ENCODE measurements at regions not wholly inside any gene's neighbourhood (a gene's known extent, or its start where the extent isn't known, plus 50 kb on each side); places are given as distances from the start of the nearest gene placed in this dataset.

- no peak for DNase-seq (ENCODE audit: low read depth in 1 of 2, low spot score in 1 of 2)
- no peaks in the 10 kb centered on the region for H3K4me1 ChIP-seq
- no peak overlapping the region for H3K4me2 ChIP-seq
- H3K4me3 ChIP-seq, result no peak overlapping the region
- no peak for FAIRE-seq
- no peak overlapping the region for H3K27ac ChIP-seq
- WGBS (ENCODE audit: missing lambda C conversion rate), result 12% methylated on average over 6 of the region's 6 CpGs
- TF ChIP-seq CBX8 (IDR thresholded peaks at IDR 0.05) (no peak), RCOR1 (IDR thresholded peaks at IDR 0.05; ENCODE audit: low read depth, low read length) (no peak), BHLHE40 (IDR thresholded peaks at IDR 0.05; ENCODE audit: low read depth, low read length) (no peak), HEYL (CRISPR knock-in tag; IDR thresholded peaks at IDR 0.05) (no peak), TFCP2L1 (CRISPR knock-in tag; IDR thresholded peaks at IDR 0.05) (no peak), ZNF302 (CRISPR knock-in tag; IDR thresholded peaks at IDR 0.05) (no peak)
- no peak for ATAC-seq
- no peaks in the 10 kb centered on the region for H3K9me3 ChIP-seq
- POLR2A ChIA-PET, result no interaction called here
- CTCF ChIA-PET, result interaction anchor here (0.9 to 1.1 kb wide), 4 partner anchors 12 to 198 kb away, joined by 3 to 4 read pairs (median 4); no protein-coding TSS in a partner anchor
Observed at GRCh38 chr11:45456686-45457085, 170.5 kb upstream of the SYT13 start.

GRCh38 chr11:45455536-45455935, 169.4 kb upstream of the SYT13 start:
- POLR2A ChIA-PET, result no interaction called here

DNA sequence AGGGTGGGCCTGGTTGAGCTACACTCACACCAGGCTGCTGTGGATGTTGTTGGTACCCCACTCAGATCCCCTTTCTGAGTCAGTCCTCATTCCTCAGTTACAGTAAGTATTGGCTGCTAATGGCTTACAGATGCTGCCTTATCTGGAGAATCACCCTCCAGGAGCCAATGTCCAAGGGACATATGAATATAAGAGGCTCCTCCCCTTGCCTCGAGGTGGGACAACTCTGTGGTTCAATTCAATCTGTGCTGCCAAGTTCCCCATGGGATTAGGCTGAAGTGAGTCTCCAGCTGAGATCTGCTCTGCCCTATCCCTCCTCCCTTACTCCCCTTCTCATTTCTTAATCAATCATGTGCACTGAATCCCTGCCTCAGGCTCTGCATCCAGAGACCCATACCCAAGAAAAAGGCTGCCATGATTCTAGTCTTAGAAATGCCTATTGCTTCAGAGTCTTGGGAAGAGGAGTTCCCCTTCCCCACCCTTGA, 168.8 kb upstream of the SYT13 start:
- H3K4me1 ChIP-seq, result no peaks in the 10 kb centered on the region
- no peak for FAIRE-seq
- ChIA-PET CTCF (no interaction called here), POLR2A (no interaction called here)
- TF ChIP-seq CEBPB (IDR thresholded peaks at IDR 0.05) (no peak), GATA3 (IDR thresholded peaks at IDR 0.05; ENCODE audit: borderline replicate concordance) (no peak), ZFP36 (IDR thresholded peaks at IDR 0.05; ENCODE audit: borderline replicate concordance, partially characterized antibody) (no peak), ZC3H11A (IDR thresholded peaks at IDR 0.05) (no peak), MYC (IDR thresholded peaks at IDR 0.05; ENCODE audit: borderline replicate concordance, low read length) (no peak), RCOR1 (IDR thresholded peaks at IDR 0.05; ENCODE audit: low read depth, low read length) (no peak), CBX8 (IDR thresholded peaks at IDR 0.05) (no peak), SREBF2 (IDR thresholded peaks at IDR 0.05) (no peak), ZNF302 (CRISPR knock-in tag; IDR thresholded peaks at IDR 0.05) (no peak), NR3C1 (IDR thresholded peaks at IDR 0.05) (no peak), EP300 (IDR thresholded peaks at IDR 0.05) (no peak), ZSCAN20 (CRISPR knock-in tag; IDR thresholded peaks at IDR 0.05) (no peak), CTCF (IDR thresholded peaks at IDR 0.05) (no peak), BHLHE40 (IDR thresholded peaks at IDR 0.05; ENCODE audit: low read depth, low read length) (no peak)
- TF ChIP-seq, protein P1, sequence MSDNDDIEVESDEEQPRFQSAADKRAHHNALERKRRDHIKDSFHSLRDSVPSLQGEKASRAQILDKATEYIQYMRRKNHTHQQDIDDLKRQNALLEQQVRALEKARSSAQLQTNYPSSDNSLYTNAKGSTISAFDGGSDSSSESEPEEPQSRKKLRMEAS (IDR thresholded peaks at IDR 0.05), result no peak
- TF ChIP-seq, protein P2, sequence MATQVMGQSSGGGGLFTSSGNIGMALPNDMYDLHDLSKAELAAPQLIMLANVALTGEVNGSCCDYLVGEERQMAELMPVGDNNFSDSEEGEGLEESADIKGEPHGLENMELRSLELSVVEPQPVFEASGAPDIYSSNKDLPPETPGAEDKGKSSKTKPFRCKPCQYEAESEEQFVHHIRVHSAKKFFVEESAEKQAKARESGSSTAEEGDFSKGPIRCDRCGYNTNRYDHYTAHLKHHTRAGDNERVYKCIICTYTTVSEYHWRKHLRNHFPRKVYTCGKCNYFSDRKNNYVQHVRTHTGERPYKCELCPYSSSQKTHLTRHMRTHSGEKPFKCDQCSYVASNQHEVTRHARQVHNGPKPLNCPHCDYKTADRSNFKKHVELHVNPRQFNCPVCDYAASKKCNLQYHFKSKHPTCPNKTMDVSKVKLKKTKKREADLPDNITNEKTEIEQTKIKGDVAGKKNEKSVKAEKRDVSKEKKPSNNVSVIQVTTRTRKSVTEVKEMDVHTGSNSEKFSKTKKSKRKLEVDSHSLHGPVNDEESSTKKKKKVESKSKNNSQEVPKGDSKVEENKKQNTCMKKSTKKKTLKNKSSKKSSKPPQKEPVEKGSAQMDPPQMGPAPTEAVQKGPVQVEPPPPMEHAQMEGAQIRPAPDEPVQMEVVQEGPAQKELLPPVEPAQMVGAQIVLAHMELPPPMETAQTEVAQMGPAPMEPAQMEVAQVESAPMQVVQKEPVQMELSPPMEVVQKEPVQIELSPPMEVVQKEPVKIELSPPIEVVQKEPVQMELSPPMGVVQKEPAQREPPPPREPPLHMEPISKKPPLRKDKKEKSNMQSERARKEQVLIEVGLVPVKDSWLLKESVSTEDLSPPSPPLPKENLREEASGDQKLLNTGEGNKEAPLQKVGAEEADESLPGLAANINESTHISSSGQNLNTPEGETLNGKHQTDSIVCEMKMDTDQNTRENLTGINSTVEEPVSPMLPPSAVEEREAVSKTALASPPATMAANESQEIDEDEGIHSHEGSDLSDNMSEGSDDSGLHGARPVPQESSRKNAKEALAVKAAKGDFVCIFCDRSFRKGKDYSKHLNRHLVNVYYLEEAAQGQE (IDR thresholded peaks at IDR 0.05), result no peak
- 0% methylated on average over 1 of the region's 1 CpG for WGBS (ENCODE audit: missing lambda C conversion rate)
- H3K4me2 ChIP-seq, result no peak overlapping the region
- no peak overlapping the region for H3K27ac ChIP-seq
- no peak for DNase-seq (ENCODE audit: low read depth in 1 of 2, low spot score in 1 of 2)
- H3K9me3 ChIP-seq, result no peaks in the 10 kb centered on the region
- no peak overlapping the region for H3K4me3 ChIP-seq
- no peak for ATAC-seq

More at GRCh38 chr11:45455536-45455935, 169.4 kb upstream of the SYT13 start:
- TF ChIP-seq HOXB13 (CRISPR knock-in tag; IDR thresholded peaks at IDR 0.05; ENCODE audit: low read depth) (no peak), TP53 (CRISPR knock-in tag; IDR thresholded peaks at IDR 0.05) (no peak), EP300 (IDR thresholded peaks at IDR 0.05) (no peak), POLR2A (IDR thresholded peaks at IDR 0.05; ENCODE audit: low read length) (no peak), NPAS2 (CRISPR knock-in tag; IDR thresholded peaks at IDR 0.05; ENCODE audit: borderline replicate concordance) (no peak), HOXA7 (CRISPR knock-in tag; IDR thresholded peaks at IDR 0.05) (no peak), PHF8 (IDR thresholded peaks at IDR 0.05; ENCODE audit: borderline replicate concordance, low read depth) (no peak), KDM5A (IDR thresholded peaks at IDR 0.05) (no peak)
- TF ChIP-seq, protein P1 (IDR thresholded peaks at IDR 0.05), result no peak
- no peak for ATAC-seq
- no peak for DNase-seq (ENCODE audit: low read depth in 1 of 2, low spot score in 1 of 2)
- no peaks in the 10 kb centered on the region for H3K9me3 ChIP-seq
- no peak overlapping the region for H3K4me2 ChIP-seq
- CTCF ChIA-PET, result no interaction called here
- no peaks in the 10 kb centered on the region for H3K4me1 ChIP-seq
- no peak overlapping the region for H3K27ac ChIP-seq
- 0% methylated on average over 6 of the region's 6 CpGs for WGBS (ENCODE audit: missing lambda C conversion rate)
- FAIRE-seq, result no peak
- no peak overlapping the region for H3K4me3 ChIP-seq
